CD4-positive, alpha-beta T cell treated with Interleukin-21 for 1 hour (primary cell): ENCODE measurements at regions not wholly inside any gene's neighbourhood (a gene's known extent, or its start where the extent isn't known, plus 50 kb on each side); places are given as distances from the start of the nearest gene placed in this dataset.
"Not testable (repeated sequence)": the region's sequence is repeated elsewhere in the genome, so short reads cannot be mapped to it uniquely, and the experiment has no call there.

Experiments
- DNase-seq: peaks from one replicate; pipeline ENCODE4 v3.0.0-alpha.2; 2020

DNA sequence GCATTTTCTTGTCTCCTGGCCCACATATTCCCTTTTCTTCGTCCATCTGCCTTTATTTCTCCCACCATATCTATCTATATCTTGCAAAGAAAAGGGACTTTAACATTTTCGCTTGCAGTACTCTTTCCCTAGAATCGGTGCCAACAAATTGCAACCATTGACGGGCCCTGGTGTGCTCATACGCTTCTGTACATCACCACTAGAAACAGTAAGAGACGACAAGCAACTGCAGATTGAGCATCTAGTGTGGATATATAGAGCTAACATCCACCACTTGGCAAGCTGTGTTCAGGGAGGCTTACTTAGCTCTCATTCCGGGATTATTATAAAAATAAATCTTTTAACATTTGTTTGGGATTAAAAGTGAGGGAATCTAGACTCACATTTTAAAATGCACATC lies 230.8 kb upstream of the PKN2 start:
- DNase-seq: no peak

DNA sequence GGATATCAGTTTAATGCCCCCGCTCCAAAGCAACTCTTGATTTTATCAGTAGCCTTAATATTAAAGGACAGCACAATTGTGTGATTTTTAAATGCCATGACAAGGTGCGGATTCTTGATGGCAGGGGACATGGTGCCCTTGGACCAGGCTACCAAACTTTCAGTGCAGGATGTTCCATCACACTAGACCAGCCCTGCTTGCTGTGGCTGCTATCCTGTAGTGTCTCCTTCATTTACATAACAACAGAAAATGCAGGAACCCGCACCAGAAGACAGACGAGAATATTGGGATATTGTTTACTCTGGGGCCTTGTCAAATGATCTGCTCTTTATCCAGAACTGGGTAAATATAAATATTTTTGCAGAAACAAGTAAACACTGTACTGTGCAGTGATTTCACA lies 229.3 kb upstream of the PKN2 start:
- DNase-seq: no peak

DNA sequence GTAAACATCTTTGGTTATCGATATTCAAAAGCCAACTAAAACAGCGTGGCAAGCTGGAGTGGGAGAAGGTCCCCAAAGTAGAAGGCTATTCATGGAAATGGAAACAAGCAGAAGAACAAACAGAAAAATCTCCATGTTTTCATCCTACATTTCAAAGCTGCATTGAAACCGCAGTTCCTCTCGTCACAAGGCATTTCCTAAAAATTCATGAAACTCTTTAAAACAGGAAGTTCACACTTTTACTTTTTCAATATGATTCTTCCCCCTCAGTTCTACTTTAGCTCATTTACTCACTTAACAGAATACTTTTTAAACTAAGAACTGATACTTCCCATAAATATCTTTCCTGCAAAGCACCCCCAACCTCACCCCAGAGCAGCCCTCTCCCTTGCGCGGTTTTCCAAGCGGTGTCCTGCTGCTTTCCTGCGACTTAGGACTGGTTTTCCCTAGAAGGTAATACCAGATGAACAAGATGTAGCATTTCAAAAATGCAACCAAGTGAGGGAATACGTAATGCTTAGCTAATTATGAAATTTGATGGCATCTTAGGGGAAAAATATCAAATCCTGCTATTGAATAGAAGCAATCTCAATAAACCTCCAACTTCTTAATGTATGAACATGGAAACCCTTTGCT lies 228.3 kb upstream of the PKN2 start:
- no peak for DNase-seq

DNA sequence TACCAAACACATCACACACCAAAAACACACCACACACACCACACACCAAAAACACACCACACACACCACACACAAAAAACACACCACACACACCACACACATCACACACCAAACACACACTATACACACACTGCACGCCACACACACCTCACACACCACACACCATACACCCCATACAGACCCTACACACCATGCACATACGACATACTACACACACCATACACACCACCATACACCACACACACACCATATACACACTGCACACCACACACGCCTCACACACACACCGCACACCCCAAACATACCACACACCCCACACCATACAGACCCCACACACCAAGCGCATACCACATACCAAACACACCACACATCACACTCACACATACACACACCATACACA lies 226.9 kb upstream of the PKN2 start:
- no peak for DNase-seq

DNA sequence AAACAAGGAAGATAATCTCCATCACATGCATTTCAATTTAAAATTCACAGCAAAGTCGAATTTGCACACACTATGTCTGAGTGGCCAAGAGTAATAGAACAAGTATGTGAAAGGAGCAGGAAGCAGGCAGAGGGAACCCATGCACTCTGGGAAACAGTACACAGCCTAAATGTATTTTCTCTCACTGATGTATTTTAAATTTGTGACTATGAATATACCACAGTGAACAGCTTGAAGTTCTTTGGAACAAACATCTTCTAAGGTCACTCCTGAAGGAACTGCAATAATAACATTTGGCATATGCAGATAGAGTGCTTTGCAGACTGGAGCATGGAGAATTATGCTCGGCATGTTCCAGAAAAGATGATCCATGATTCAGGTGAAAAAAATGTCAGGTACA lies 223.1 kb upstream of the PKN2 start:
- DNase-seq: no peak

DNA sequence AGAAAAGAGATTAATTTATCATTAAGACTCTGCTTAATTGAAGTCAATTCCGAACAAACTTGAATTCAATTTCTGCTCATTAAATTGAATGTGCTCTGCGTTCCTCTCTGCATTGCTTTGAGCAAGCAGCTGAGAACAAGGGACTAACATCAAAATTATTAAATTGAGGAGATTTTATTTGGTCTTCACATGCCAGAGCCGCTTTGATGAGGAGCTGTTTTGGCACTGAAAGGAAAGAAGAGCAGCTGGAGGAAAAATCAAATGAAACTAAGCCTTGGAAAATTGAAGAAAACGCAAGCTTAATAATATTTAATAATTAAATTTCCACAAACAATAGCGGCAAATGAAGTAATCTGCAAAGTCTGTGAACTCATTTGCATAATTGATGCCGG lies 222.0 kb upstream of the PKN2 start:
- no peak for DNase-seq

DNA sequence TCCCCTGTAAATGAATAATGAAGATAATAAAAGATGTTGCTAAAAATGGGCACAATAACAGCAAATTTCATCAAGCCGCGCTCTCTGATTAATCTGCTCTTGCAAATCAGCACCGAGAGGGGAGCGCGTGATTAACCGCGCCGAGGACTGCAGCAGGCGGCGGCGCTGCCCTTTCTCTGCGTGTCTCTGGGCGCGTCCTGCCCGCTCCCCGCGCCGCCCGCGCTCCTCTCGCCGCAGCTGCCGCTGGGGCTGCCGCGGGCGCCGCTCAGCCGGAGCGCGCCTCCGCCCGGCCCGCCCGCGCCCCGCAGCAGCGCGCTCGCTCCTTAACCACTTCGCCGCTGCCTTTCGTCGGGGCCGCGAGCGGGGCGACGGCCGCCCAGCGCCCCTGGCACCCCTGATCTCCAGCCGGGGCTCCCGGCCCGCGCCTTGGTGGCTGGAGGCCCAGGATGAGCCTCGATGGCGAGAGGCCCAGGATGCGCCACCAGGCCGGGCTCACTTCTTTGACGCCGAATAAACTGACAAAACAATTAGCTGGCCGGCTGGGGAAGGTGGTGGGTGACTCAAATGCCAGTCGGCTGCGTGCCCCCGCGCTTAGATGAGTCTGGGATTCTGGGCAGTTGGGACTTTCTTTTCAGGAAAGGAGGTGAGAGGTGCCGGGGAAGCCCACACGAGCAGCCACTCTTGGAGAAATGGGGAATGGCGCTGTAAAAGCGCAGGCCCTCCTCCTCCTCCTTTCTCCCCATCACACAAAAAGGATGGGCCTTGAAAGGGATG lies 221.4 kb upstream of the PKN2 start:
- no peak for DNase-seq

DNA sequence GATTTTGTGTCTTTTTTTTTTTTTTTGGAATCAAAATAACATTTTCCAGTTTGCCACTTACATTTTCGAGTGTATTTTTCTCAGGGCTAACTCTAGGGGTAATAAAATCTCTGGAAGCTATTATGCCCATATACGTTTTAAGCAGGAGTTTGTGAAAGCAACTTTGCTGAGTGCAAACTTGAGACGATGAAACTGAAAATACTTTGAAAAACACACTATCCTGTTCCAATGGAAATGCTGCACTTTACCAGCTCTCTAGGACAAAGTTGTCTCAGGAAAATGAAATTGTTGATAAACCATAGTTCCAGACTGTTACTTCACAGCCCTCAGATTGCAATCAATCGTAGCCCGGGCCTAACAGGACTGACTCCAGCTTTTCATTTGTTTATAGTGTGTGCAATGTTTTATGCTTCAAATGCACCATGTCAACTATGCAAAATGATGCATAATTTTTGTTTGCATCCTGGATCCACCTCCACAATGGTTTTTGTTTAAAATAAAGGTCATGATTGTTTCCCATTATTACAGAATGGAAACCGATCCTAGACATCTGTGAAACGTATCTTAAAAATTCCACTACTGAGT lies 220.6 kb upstream of the PKN2 start:
- no peak for DNase-seq

DNA sequence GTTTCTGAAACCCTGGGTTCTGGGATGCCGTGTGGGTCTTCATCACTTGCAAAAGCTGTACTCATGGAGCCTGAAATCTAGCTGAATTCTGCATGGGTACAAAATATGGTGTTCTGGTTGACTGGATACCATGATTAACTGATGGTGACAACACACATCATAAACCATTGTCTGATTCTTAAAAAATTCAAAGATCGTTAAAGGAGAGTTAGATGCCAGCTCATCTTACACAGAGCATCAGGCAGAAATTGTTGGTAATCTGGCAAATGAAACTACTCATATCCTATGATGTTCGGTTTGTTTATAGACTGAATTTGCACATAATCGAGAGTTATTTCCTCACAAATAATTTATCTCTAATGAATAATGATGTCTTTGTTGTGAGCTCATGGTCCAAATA lies 218.1 kb upstream of the PKN2 start:
- no peak for DNase-seq

DNA sequence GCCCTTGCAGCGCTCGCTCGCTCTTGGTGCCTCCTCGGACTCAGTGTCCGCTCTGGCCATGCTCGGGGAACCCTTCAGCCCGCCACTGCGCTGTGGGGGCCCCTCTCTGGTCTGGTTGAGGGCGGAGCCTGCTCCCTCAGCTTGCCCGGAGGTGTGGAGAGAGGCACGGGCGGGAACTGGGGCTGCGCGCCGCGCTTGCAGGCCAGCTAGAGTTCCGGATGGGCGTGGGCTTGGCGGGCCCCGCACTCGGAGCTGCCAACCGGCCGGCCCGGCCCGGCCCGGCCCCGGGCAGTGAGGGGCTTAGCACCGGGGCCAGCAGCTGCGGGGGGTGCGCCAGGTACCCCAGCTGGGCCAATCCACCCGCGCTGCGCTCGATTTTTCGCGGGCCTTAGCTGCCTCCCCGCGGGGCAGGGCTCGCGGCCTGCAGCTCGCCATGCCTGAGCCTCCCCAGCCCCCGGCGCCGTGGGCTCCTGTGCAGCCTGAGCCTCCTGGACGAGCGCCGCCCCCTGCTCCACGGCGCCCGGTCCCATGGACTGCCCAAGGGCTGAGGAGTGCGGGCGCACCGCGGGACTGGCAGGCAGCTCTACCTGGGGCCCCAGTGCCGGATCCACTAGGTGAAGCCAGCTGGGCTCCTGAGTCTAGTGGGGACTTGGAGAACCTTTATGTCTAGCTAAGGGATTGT lies 217.0 kb upstream of the PKN2 start:
- no peak for DNase-seq

DNA sequence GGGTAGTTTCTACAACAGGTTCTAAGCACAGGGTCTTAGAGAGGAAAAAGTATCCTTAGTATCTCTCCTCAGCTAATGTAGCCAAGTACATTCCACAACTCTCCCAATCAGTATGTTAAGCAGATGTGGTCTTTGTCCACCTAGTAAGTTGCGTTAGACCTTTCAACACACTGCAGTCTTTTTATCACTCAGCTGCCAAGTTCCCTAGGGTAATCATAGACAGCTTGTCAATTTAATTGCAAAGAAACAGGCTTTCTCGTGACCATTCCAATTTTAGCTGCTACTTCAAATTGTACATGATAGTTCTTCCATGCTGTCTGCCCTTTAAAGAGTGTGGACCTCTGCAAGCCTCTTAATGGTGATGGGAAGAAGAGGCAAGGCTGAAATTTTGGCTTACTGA lies 211.8 kb upstream of the PKN2 start:
- DNase-seq: no peak

DNA sequence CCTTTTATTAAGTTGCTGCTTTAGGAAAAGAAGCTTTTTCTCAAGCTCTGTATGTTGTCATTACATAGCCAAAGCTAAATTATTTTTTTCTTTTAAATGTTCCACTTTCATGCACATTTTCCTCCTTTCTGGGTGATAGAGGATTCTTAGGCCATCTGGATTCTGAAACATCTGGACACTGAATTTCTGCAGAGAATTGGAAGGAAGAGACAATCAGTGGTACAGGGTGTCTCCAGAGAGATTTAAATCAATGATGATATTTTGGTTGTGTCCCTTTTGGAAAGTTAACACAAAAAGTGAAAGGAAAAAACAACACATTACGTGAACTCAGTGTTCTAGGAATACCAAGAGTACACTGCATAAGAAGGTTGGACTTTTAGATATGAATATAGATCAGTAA lies 211.4 kb upstream of the PKN2 start:
- DNase-seq: no peak

DNA sequence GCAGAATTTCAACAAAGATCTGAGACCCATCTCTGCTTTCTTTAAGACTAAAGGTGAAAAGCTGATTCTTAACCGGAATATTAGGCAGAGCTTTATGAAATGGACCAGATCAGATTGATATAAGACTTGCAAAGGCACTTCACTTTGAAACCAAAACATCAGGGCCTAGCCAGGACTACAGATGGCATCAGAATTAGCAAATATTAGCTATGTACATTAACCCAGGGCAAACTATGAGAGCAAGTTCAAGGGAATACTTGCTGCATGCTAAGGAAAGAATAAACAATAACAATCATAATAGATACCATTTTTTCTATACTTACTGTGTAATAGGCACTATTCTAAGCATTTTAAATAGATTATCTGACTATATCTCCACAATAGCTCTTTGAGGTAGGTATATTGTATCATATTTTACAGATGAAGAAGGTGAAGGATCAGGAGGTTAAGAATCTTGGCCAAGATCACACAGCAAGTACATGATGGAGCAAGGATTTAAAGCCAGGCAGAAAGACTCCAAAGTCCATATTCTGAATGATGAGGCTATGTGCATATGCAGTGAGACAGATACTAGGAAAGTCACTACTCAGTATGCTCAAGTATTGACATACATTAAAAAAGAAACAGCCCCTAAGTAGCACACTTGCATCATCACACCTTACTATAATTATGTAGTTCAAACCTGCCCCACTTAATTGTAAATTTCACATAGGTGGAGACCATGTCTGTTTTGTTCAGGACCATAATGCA lies 209.3 kb upstream of the PKN2 start:
- DNase-seq: no peak

DNA sequence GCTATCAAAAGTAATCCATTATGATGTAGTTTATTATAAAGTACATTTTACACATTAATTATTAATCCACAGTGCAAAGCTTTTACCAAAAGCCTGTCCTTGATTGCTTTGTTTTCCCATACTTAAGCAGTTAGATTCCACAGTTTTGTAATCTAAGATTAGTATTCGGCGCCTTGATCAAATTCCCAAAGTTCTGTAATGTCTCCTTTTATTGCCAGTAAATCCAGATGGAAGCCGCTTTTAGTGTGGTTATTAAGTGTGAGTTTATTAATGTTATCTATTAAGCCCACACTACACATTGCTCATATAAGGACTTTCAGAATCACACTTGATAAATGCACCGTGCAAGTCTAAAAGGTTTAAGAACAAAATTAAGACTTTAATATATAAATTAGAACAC lies 199.2 kb upstream of the PKN2 start:
- DNase-seq: no peak

DNA sequence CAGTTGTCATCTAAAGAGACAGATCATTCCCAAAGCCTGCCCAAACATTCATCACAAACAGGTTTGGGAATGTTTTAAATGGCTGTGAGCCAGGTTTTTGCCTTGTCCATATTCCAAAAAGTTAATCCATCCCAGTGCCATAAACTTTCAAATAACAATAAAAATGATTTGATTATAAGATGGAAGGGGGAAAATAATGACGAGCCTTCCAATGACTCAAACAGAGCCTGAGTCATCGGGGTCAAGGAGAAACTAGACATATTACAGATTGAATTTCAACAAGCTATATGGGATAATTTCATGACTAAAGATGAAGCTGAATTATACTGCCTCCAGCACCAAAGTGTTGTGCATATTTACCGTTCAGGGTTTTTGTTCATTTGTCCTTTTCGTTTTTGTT lies 195.8 kb upstream of the PKN2 start:
- DNase-seq: no peak

DNA sequence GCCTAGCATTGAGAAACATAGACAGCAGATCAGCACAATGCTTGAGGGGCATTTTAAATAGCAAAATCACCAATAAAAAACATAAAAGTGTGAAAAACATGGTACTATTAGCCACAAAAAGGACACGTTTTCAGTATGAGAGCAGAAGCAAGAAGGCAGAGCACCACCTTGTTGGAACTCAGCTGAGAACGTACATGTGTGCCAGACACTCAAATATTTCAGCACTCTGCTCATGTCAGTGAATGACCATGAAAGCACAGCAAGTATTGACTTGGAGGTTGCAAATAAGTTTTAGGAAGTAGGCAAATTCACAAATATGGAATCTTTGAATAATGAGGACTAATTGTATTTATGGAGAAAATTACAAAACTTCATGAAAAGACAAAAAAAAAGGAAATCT lies 193.4 kb upstream of the PKN2 start:
- no peak for DNase-seq

DNA sequence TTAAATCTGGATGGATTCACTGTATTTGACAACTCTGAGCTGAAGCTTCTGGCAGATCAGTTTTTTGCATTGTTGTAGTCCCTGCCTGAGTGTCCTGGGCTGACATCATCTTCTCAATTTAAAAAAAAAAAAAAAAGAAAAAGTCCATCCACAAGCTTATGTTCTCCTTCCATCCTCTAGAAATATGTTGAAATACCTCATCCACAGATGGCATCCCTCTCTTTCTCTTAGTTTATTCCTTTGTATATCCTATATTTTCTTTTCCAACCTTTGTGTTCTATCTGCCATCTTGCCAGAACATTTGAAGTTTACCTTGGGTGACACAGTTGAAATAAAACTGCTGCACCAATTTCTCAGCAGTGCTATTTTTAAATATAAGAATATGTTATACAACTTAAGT lies 184.4 kb upstream of the PKN2 start:
- no peak for DNase-seq

DNA sequence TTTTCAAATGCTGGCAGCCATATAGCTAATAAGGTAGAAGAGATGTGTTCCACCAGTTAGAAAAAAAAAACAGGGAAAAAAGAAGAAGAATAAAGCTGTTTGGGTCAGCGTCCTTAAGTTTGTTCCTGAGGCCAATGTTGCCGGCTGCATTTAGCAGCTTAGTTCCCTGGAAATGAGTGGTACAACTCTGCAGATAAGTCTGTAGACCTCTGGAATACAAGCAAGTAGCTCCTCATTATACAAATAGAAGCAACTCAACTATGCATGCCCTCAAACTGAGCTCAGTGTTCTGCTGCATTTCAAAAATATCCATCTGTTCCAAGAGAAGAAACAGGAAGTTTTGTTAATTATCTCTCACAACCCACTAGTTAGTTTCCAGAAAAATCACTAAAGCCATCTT lies 181.2 kb upstream of the PKN2 start:
- no peak for DNase-seq

DNA sequence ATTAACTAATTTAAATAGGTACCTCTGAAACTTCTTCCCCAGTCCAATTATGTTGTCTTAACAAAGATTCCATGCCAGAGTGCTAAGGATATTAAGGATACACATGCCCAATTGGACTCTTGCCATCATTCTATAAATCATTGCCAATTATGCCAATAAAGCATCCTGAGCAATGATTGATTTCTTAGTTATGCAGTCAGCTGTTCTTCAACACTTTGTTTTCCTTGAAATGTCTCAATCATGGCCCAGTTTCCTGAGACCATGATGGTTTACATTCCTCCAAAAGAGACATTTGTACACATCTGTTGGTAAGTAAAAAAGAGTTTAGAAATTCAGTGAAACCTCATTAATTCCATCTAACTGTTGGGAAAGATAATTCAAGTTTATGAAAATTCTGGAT lies 180.4 kb upstream of the PKN2 start:
- no peak for DNase-seq

DNA sequence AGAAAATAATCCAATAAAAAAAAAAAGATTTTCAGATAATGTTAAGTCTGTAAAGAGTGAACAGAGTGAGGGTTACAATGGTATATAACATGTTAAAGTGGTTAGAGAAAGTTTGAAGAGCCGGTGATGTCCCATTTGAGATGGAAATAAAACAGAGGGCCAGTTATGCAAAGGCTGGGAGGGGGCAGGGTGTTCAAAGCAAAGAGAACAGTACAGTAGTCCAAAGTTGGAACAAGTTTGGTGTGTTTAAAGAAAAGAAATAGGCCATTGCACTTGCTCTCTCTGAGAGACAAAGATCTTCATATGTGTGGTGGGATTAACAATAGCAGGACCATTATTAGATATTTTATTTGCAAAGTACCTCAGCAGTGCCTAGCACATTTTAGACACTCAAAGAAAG lies 179.5 kb upstream of the PKN2 start:
- no peak for DNase-seq

DNA sequence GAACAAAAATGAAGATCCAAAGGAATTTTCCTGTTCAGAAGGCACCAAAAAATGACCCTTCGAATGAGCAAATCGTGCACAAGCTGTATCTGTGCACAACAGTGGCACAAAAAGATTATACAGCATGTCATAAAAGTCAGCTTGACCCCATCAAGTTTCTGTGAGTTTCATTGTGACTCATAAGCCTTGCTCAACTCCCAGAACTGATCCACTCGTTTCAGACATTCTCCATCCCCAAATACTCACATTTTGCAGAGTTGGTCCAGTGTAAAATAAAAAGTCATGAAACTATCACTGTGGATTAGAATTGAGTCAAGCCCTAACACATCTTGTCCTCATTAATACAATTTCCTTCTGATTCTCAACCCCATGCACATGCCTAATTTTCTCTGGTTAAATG lies 174.7 kb upstream of the PKN2 start:
- DNase-seq: no peak

DNA sequence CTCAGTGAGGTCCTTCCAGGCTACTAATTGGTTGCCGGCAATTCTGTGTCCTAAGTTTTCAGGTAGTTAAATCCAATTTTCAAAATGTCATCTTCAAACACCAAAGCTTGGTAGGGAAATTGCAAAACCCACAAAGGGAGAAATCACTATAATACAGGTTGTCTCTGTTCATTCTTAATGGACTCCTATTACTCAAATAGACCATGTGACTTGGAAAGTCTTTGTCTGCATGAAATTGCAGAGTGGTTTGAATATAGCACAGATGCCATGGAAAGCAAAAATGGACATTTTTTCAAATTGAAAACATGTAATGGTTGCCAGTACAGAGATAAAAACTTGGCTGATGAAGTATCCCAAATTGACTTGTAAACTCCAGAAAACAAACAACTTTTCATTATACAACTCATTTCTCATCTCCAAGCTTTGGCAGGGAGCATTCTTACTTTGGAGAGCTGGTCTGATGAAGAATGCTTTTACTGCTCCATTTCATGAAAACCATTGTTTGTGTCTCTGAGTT lies 169.5 kb upstream of the PKN2 start:
- no peak for DNase-seq

DNA sequence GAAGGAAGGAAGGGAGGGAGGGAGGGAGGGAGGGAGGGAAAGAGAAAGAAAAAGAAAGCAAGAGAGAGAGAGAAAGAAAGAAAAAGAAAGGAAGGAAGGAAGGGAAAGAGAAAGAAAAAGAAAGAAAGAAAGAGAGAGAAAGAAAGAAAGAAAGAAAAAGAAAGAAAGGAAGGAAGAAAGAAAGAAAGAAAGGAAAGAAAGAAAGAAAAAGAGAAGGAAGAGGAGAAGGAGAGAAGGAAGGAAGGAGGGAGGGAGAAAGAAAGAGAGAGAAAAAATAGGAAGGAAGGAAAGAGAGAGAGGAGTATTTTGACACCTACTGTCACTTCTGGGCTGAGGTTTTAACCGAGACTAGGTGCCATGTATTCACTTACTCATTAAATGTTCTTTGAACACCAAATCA lies 166.6 kb upstream of the PKN2 start:
- not testable (repeated sequence) for DNase-seq
